GM18507 (cell line): ENCODE measurements at regions not wholly inside any gene's neighbourhood (a gene's known extent, or its start where the extent isn't known, plus 50 kb on each side); places are given as distances from the start of the nearest gene placed in this dataset.
A peak's percentile ranks its signal among the peaks of the same experiment; 100 is the strongest.
"Not testable (repeated sequence)": the region's sequence is repeated elsewhere in the genome, so short reads cannot be mapped to it uniquely, and the experiment has no call there.

Experiments used
- DNase-seq: peaks from one replicate; pipeline ENCODE4 v3.0.0; 2011; ENCODE audit warnings: low read depth; ENCODE audit not compliant: insufficient read length; ENCODE audit errors: extremely low spot score
- FAIRE-seq: peaks from 2 replicates; lab custom pipeline; 2011; peaks lifted over from hg19 to GRCh38; lab: Jason Lieb, UNC

DNA sequence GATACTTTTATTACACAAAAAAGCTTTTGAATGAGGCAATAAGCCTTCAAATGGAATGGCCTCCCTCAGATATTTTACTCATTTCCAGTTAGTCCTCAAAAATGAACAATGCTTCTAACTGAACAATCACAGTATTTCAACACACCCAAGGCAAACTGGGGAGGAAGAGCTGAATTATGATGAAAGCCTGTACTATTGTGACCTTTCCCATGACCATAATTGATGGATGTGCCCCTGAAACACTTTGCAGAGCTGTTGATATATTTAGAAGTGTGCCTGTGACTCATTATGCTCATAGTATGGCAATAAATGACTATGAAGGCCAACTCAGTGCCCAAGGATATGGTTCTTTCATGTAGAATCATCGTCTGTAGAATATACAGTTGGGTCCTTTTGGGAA, 248.1 kb downstream of the AHR start:
- FAIRE-seq (peak; percentile 50), DNase-seq (no peak)

DNA sequence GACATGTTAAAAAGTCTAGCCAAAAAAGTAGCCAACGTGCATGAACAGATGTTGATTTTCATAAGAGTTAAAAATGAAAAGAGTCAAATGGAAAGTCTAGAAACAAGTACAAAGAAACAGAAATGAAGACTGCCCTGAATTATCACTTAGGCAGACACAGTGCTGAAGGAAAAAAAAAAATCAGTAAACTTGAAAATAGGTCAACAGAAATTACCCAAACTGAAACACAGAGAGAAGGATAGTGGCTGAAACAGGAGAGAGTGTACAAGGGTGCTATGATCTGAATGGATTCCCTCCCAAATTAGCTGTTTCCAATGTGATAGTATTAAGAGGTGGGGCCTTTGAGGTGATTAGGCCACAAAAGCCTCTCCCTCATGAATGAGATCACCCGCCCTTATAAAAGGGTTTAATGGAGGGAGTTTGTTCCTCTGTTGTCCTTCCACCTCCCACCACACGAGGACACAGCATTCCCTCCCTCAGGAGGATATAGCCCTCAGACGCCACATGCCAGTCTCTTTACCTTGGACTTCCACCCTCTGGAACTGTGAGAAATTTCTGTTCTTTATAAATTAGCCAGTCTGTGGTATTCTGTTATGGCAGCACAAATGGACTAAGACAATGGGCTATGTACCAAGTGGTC, 249.7 kb downstream of the AHR start:
- FAIRE-seq (no peak), DNase-seq (no peak)

DNA sequence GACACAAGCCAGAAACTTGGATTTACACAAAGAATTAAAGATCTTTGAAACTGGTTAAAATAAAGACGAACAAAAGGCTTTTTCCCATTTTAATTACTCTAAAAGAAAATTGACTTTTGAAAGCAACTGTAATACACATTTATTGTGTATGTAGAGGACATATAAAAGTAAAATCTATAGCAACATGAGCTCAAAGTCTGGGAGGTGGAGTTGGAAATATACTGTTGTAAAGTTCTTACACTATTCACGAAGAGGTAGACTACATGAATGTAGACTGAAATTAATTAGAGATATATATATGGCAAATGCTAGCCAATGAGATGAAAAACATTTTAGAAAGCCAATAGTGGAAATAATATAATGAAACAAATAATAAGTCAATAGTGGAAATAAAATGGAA, 251.0 kb downstream of the AHR start:
- DNase-seq (no peak), FAIRE-seq (no peak)

DNA sequence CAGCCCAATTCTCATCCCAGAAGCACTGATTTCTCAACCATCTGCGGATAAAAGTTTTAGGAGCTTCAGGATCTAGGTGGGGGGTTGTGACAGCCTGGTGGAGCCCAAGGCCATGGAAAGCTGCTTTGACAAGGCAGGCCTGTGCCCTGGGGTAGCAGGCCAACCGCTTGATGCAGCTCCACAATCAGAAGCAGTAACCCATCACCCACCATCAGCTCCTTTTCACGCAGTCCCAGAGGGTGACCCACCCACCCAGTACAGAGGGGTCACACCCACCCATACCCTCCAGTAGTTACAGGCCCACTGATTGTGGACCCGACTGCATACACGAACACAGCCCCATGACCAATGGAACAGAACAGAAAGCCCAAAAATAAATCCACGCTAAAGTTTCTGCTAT, 253.9 kb downstream of the AHR start:
- DNase-seq (no peak), FAIRE-seq (no peak)

DNA sequence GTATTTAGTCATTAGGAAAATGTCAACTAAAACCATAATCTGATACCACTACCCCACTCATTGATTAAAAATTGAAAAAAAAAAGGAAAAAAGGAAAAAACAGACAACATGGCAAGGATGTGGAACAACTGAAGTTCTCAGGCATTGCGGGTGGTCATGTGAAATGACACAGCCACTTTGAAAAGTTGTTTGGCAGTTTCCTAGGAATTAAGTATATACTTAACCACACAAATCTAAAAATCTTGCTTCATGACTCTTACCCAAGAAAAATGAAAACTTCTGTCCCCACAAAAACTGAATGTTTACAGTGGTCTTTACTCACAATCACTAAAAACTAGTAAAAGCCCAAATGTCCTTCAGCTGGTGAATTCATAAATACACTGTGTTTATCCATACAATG, 254.5 kb downstream of the AHR start:
- DNase-seq = no peak
- FAIRE-seq = no peak

DNA sequence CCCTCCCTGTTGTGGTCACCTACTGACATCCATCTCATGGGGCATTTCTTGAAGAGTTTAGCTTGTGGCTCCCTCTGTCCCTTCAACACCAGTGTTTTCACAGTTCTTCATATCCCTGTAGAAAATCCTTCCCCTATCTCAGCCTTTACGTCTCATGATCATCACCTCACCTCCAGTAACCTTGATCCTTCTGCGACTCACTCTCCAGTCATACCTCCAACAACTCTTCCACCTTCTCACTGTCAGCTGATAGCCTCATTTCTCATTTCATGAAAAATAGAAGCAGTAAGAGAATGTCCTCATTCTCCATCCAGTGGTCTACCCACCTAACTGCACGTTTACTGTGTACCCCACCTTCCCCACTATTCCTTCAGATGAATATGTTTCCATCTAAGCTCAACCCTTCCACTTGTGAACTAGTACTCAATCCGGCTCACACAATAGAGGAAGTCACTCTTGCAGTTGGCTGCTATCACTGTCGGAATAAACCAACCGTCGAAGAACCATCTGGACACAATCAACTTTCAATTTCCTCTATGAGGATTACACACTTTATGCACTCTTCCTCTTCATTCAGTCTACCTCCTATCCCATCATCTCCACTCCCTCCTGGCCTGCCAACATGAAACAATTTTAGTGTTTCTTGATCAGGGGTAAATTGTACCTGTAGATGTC, 256.0 kb downstream of the AHR start:
- DNase-seq (no peak), FAIRE-seq (no peak)

DNA sequence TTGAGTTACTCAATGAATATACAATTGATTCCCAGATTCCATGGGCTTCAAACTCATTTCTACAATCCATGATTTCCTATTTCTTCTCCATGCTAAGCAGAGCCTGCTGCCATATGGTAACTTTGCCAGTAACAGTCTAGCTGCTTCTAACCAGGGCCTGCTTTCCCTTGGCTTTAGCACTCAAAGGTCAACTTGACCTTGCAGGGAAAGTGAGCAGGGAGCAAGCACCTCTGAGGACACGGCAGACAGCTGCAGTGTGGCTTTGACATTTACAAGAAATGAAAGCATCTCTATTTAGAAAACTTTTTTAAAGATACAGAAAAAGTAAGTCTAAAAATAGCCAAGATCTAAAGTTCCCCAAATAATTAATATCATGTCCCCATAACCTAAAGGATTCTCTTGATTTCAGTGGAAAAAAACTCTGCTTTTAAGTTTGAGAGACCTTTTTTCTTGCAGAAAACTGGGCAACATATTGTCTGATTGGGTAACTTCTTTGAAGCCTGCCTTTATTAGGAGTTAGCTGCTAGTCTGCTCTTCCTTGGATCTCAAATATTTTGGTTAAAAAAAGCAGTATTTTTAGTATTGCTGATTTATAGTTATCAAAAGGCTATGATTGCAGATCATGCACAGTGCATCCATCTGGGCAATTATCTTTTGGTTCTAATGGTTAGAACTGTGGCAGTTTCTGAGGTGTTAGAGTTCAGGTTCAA, 257.9 kb downstream of the AHR start:
- FAIRE-seq = no peak
- DNase-seq = no peak

DNA sequence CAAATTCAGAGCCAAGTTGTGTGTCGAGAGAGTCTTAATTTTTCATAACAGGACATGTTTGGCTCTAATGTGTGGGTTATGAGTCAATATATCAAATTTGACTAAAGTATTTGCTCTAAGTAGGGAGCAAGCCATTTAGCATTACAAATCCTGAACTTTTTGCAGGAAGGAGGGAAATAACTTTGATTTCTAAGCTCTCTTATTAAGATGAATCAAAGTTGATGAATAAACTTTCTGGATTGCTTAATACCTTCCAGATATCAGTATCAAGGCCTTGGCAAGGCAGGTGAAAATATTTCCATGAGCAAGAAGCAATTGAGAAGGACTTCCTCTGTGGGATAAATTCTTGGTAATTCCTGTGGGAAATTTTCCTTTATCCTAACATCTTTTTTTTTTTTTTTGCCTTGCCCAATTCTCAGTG, 258.8 kb downstream of the AHR start:
- no peak for FAIRE-seq
- DNase-seq = no peak

DNA sequence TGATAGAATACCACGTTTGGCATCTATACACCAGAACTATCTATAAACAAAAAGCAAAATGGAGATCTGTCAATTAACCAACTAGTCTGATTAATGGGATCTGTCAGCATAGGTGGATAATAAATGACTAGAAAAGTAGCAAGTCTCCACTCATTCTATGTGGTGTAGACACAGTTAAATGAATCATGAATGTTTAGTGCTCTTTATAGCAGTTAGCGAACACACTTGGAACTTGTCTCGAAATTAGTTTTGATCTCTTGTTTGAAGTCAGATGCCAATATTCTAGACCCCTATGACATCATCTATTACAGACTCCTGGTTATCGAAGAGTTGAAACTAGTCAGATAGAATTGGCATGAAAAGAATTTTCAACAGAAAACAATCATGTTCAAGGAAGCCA, 259.7 kb downstream of the AHR start:
- no peak for DNase-seq
- FAIRE-seq = no peak

DNA sequence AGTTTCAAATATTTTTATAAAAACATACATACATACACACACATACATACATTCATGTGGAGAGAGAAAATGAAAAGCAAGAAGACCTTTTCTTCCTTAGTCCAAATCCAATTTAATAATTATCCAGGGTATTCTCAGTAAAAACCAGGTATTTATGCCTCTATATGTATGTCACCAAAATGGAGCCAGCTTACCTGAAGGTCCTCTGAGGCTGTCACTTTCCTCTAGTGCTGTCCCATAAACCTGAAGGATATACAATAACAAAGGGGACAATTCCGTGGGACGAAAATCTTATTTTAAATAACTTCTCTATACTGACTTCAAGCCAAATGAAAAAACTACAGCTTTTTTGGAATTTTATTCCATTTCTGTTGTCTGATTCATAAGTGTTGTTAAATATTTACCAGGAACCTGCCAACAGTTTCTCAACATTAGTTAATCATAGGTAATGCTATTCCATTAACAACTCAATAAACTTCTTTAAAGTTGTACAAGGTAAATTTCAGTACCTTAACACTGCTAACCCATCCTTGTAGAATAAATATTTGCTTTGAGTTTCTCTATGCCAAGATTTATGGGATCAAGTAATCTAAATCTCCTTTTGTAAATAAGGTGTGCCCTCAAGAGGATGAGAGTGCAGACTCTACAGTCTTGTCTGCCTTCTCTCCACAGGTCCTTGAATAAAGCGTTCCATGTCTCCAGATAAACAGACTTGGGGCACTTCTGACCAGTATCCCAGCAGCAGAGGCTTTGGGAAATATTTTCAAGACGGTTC, 260.3 kb downstream of the AHR start:
- no peak for DNase-seq

DNA sequence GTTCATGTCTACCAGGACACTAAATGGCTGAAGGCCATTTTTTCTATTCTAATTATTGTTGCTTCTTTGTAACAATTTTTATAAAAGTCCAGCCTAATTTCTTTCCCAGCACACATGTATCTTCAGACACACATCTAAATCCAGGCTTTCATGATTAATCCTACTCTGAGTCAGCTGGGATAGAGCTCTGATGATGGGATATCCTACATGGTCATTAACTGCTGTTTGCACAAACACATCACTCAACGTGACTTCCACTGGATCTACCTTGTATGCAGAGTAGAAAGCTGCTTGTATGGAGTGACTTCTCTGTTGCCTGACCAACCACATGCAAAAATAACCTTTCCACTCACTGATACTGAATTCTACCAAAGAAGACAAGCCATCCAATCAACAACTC, 260.9 kb downstream of the AHR start:
- DNase-seq (no peak), FAIRE-seq (no peak)

More for the DNA sequence above, 260.3 kb downstream of the AHR start:
- no peak for FAIRE-seq

DNA sequence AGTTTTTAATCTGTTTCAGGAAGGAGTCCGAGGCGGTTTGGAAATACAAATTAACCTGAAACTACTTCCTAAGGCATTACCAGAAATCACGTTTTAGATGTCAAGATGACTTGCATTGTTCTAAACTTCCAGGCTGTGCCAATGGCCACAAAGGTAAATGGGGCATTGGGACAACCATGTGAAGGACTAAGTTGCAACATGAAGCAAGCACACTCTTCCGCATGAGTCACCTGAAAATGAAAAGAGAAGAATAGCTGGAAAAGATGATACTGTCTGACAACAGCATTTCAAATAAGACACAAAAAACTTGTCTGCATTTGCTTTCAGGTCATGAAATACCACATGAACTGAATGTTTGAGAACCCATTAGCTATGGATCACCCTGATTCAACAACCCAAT, 262.1 kb downstream of the AHR start:
- FAIRE-seq (no peak), DNase-seq (no peak)

DNA sequence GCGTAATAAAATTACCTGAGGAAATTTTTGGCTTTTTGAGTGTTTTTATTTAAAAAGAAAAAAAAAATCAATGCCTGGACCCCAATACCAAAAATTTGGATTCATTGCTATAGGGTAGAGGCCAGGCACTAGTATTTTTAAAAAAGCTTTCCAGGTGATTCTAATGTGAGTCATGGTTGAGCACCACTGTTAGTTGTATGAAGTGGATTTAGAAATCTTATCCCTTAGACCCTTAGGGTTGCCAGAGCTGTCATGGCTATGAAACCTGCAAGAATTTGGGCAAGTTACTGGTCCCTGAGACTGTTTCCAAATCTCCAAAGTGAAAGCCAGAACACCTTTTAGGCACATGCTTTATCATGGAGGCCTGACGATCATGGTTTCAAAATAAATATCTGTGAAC, 262.5 kb downstream of the AHR start:
- FAIRE-seq (no peak), DNase-seq (no peak)

DNA sequence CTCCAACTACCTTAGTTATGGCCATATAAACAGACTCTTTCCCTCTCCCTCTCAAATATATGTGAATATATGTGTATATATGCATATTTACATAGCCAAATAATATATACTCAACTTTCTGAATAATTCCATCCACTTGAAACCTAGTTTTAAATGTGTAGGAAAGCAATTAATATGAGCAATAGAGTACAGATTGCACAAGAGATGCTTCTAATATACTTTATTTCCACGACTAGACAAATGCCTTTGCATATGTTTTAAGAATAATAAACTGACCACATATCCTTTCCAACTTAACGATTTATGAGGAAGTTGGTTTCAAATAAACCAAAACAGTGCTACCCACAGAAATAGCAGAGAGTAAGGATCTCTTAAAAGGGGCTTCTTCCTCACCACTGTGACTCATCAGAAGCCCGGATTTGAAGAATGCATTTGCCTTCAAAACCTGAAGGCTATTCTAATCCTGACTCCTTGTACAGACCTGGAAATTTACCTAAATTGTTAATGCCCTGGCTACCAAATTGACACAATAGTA, 266.3 kb downstream of the AHR start:
- FAIRE-seq = no peak

DNA sequence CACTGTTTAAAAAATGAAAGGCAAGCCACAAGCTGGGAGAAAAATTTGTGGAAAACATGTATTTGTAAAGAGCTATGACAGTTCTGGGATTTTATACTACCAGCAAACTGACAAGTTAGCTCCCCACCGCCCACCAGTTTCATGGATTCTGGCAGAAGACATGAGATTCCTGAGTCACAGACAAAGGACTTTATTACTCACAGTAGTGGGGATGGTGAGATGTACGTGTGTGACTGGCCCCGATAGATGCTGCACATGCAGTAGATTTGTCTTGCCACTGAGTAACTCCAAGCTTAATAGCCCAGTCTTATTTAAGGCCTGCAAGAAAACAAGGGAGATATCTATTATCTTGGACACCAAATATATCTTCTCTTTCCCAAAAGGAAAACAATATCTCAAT, 281.7 kb downstream of the AHR start:
- FAIRE-seq = no peak

More for the DNA sequence above, 266.3 kb downstream of the AHR start:
- no peak for DNase-seq

DNA sequence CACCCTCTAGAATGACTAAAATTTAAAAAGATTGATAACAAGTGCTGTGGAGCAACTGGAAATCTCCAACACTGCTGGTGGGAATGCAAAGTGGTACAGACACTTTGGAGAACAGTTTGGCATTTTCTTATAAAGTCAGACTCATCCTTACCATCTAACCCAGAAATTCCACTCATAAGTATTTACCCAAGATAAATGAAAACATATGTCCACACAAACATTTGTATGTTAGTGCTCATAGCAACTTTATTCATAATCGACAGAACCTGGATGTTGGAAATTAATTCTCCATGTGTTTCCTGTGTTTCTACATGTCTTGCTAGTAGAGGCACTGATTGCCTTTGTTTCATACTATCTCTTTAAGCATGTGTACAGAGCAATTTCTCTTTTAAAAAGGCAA, 282.4 kb downstream of the AHR start:
- no peak for FAIRE-seq
- DNase-seq = no peak

More for the DNA sequence above, 281.7 kb downstream of the AHR start:
- DNase-seq = no peak

DNA sequence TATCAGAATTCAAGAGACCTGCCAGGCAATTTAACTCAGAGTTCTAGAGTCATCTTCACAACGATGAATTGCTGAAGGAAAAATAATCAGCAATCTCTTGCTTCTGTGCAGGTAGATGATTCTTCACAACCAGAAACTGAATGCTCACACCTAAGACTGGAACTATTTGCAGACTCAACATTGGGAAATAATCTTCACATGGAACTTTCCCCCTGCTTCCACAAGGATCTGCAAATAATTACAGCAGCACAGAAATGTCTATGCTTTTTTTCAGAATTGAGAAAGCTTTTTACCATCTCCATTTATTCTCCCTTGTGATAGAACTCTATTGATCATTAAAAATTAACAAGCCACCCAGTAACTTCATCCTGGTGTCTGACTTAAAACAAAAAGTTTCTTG, 282.8 kb downstream of the AHR start:
- FAIRE-seq (no peak), DNase-seq (no peak)

DNA sequence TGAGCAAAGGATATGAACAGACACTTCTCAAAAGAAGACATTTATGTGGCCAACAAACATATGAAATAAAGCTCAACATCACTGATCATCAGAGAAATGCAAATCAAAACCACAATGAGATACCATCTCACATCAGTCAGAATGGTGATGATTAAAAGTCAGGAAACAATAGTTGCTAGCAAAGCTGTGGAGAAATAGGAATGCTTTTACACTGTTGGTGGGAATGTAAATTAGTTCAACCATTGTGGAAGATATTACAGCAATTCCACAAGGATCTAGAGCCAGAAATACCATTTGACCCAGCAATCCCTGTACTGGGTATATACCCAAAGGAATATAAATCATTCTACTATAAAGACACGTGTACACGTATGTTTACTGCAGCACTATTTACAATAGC, 284.2 kb downstream of the AHR start:
- not testable (repeated sequence) for DNase-seq, FAIRE-seq

DNA sequence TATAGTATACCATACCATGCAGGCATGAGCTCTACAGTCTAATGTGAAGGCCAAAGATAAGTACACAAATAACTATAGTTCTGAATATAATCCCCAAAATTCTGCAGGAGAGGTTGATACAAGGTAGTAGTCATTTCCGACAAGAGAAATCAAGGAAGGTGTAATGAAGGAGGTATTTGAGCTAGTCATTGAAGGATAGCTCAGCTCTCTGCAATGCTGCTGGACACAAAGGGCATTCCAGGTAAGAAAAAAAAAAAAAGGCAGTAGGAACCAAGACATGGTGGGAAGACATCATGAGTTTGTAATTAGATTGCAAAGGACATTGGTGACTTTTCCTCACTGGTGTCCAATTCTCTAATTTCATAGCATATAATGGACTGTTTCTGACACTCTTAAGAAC, 285.3 kb downstream of the AHR start:
- DNase-seq = no peak
- no peak for FAIRE-seq

DNA sequence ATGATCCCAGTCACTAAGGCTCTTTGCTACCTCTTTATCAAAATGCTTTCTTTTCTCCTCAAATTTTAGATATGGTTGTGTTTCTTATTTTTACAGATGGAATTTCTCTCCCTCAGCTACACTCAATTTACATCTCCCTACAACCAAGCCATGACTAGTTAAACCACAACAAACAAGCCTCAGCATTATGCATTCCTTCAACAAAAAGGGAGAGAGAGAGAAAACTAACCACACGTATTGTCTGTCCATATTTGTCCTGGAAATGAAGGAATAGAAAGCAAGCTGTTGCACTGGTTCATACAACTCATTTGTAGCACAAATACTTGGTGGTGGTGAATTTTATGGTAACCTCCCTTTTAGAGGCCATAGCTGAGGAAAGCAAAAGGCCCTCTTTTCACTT, 286.4 kb downstream of the AHR start:
- FAIRE-seq = no peak
- no peak for DNase-seq
